ENCODE measurements at regions not wholly inside any gene's neighbourhood (a gene's known extent, or its start where the extent isn't known, plus 50 kb on each side); places are given as distances from the start of the nearest gene placed in this dataset.

DNA sequence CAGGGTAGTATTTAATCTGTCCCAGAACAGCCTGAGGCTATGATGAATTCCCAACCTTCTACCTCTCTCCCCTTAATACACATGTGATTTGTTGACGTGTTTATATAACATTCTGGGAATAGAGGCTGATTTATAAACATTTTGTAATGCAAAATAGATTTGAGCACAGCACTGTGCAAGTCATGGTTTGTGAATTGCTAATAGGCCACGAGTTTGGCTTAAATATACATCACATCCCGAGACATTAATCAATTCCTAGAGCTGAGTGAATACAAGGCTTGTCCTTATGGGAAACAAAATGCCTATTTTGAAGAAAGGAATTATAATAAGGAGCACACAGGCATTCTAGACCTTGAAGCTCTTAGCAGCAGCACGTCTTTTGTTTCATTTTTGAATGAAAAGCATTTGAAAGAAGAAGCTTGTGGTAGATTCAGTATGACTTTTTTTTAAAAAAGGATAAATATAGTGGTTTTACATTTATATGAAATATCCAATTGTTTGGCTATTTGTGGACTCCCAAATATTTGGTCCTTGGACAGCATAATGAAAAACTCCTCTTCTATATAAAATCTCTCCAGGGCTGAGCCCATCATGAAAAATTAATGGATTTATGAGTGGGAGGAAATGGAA lies 116.4 kb downstream of the SLC17A6 start:
- peaks cover 0 to 2% (median 0%) of the 10 kb centered on the region in 4 experiments; a peak in 1 of 7 replicates for H3K27me3 ChIP-seq (replicated peaks in 1 of 4; ENCODE audit: control insufficient read depth in 3 of 4, extremely low read depth in 1 of 4, insufficient read depth in 3 of 4, low read length in 3 of 4)
- no peaks in the 10 kb centered on the region for H3K9me3 ChIP-seq (ENCODE audit: insufficient read depth in 2 of 2, low read depth in 1 of 2, low read length in 1 of 2)
- H2AFZ ChIP-seq (ENCODE audit: low read length), result no peak overlapping the region

More for the DNA sequence above, 116.4 kb downstream of the SLC17A6 start:
- H4K91ac ChIP-seq (replicated peaks; ENCODE audit: insufficient read length, low read length), result no peak overlapping the region
- no peak overlapping the region for H3K4ac ChIP-seq (replicated peaks; ENCODE audit: insufficient read length, low read depth, low read length)
- DNase-seq (ENCODE audit: low read depth in 1 of 2, low spot score in 2 of 2) (no peak), FAIRE-seq (no peak)
- no peak overlapping the region for H3K23ac ChIP-seq (ENCODE audit: insufficient read length)
- no peak overlapping the region for H2BK15ac ChIP-seq (ENCODE audit: low read length)
- ChIA-PET CTCF (ENCODE audit: partially characterized antibody) (interaction anchor here (1.0 kb wide), 1 partner anchor 149 kb away, joined by 4 read pairs; no protein-coding TSS in a partner anchor), POLR2A (ENCODE audit: partially characterized antibody) (no interaction called here)
- TF ChIP-seq, protein P1, sequence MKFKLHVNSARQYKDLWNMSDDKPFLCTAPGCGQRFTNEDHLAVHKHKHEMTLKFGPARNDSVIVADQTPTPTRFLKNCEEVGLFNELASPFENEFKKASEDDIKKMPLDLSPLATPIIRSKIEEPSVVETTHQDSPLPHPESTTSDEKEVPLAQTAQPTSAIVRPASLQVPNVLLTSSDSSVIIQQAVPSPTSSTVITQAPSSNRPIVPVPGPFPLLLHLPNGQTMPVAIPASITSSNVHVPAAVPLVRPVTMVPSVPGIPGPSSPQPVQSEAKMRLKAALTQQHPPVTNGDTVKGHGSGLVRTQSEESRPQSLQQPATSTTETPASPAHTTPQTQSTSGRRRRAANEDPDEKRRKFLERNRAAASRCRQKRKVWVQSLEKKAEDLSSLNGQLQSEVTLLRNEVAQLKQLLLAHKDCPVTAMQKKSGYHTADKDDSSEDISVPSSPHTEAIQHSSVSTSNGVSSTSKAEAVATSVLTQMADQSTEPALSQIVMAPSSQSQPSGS (IDR thresholded peaks at IDR 0.05; ENCODE audit: low read length), result no peak
- TF ChIP-seq NANOG (IDR thresholded peaks at IDR 0.05; ENCODE audit: insufficient read depth, low read depth, low read length, poor library complexity, severe bottlenecking) (no peak), HDAC2 (IDR thresholded peaks at IDR 0.05; ENCODE audit: borderline replicate concordance in 1 of 2, low read depth in 2 of 2, low read length in 2 of 2) (no peak)
- H2AK5ac ChIP-seq (ENCODE audit: low read depth, low read length), result no peak overlapping the region
- no peak overlapping the region for H3K9ac ChIP-seq (replicated peaks in 1 of 4; ENCODE audit: extremely low read depth in 1 of 4, low read depth in 3 of 4, low read length in 3 of 4)
- H3K4me2 ChIP-seq (ENCODE audit: insufficient read depth in 1 of 2, low read depth in 2 of 2, low read length in 2 of 2), result no peak overlapping the region
- H3K23me2 ChIP-seq (ENCODE audit: low read depth, low read length), result no peaks in the 10 kb centered on the region; the same call in 1 of the 2 replicates
- no peak overlapping the region for H3K18ac ChIP-seq (ENCODE audit: extremely low read depth, low read length)
- H3K79me2 ChIP-seq (ENCODE audit: control insufficient read depth in 1 of 2, insufficient read depth in 2 of 2, low read length in 2 of 2), result no peaks in the 10 kb centered on the region
- no peak overlapping the region for H2BK5ac ChIP-seq (ENCODE audit: low read depth, low read length)
- H2BK12ac ChIP-seq (ENCODE audit: low read depth, low read length), result no peak overlapping the region
- 85% methylated on average over 4 of the region's 4 CpGs; no CpG with 5 or more reads in 1 of the 2 experiments for WGBS, 2 experiments (ENCODE audit: extremely low coverage in 1 of 2, insufficient coverage in 1 of 2, insufficient read length in 1 of 2, insufficient replicate concordance in 2 of 2, low coverage in 1 of 2, low lambda C conversion rate in 2 of 2, missing lambda C conversion rate in 1 of 2)
- H3K27ac ChIP-seq (ENCODE audit: low read depth, low read length), result no peak overlapping the region
- H2BK20ac ChIP-seq (ENCODE audit: low read length), result no peak overlapping the region
- H3K36me3 ChIP-seq (ENCODE audit: control insufficient read depth in 2 of 4, insufficient read depth in 4 of 4, low read length in 3 of 4), result no peaks in the 10 kb centered on the region
- H3K56ac ChIP-seq (replicated peaks; ENCODE audit: insufficient read length, low read depth, low read length), result no peak overlapping the region
- peaks cover 0 to 2% (median 0%) of the 10 kb centered on the region in 4 experiments; a peak in 1 of 7 replicates for H3K4me1 ChIP-seq (replicated peaks in 1 of 4; ENCODE audit: control insufficient read depth in 3 of 4, insufficient read depth in 4 of 4, low read length in 3 of 4)
- H2BK120ac ChIP-seq (replicated peaks; ENCODE audit: low read depth, low read length), result no peak overlapping the region
- no peaks in the 10 kb centered on the region for H4K20me1 ChIP-seq (replicated peaks in 1 of 2; ENCODE audit: control insufficient read depth in 1 of 2, insufficient read depth in 2 of 2, low read length in 2 of 2)
- H4K8ac ChIP-seq (ENCODE audit: extremely low read depth, insufficient read depth, low read length), result no peak overlapping the region
- H3K79me1 ChIP-seq (ENCODE audit: low read depth, low read length), result no peaks in the 10 kb centered on the region
- no peak overlapping the region for H3K14ac ChIP-seq (ENCODE audit: insufficient read length)
- H4K5ac ChIP-seq (ENCODE audit: insufficient read length, low read depth, low read length), result no peak overlapping the region
- no peak overlapping the region for H3K4me3 ChIP-seq (ENCODE audit: extremely low read depth in 1 of 4, insufficient read depth in 2 of 4, low read depth in 3 of 4, low read length in 4 of 4)

Data from H1 (cell line).